ENCODE measurements at regions not wholly inside any gene's neighbourhood (a gene's known extent, or its start where the extent isn't known, plus 50 kb on each side); places are given as distances from the start of the nearest gene placed in this dataset.

DNA sequence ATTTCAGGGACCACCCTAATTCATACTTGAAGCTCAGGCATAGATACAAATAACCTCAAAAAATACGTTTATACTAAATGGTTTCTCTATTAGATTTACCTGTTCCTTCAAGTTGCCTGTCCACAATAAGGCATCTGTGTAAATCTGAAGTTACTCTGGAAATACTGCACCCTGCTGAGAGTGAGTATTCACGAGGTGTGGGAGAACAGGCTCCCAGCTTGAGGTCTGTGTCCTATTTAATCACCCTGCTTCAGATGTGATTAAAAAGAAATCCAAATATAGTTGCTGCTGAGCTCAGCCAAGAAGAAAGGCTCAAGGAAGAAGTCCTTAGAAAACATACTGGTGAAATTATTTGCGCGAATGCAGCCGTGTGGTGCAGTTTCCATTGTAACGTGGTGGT is 136.8 kb downstream of the KLF6 start:
- Histone ChIP-seq H3K4me1 (no peaks in the 10 kb centered on the region), H3K27ac (no peak overlapping the region), H3K27me3 (no peaks in the 10 kb centered on the region), H3K4me3 (no peak overlapping the region), H3K9me3 (no peaks in the 10 kb centered on the region), H3K36me3 (no peaks in the 10 kb centered on the region)
- TF ChIP-seq POLR2A (IDR thresholded peaks at IDR 0.05) (no peak), POLR2AphosphoS5 (IDR thresholded peaks at IDR 0.05) (no peak), EP300 (IDR thresholded peaks at IDR 0.05) (no peak)
- TF ChIP-seq, protein P1, sequence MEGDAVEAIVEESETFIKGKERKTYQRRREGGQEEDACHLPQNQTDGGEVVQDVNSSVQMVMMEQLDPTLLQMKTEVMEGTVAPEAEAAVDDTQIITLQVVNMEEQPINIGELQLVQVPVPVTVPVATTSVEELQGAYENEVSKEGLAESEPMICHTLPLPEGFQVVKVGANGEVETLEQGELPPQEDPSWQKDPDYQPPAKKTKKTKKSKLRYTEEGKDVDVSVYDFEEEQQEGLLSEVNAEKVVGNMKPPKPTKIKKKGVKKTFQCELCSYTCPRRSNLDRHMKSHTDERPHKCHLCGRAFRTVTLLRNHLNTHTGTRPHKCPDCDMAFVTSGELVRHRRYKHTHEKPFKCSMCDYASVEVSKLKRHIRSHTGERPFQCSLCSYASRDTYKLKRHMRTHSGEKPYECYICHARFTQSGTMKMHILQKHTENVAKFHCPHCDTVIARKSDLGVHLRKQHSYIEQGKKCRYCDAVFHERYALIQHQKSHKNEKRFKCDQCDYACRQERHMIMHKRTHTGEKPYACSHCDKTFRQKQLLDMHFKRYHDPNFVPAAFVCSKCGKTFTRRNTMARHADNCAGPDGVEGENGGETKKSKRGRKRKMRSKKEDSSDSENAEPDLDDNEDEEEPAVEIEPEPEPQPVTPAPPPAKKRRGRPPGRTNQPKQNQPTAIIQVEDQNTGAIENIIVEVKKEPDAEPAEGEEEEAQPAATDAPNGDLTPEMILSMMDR (IDR thresholded peaks at IDR 0.05): no peak
- intact Hi-C loops (cut with DNase I; ENCODE audit: low total_unique reads): no loop called here
- WGBS, 5 donors: 61 to 75% (median 70%) methylated on average over 6 of the region's 6 CpGs
- DNase-seq: no peak

DNA sequence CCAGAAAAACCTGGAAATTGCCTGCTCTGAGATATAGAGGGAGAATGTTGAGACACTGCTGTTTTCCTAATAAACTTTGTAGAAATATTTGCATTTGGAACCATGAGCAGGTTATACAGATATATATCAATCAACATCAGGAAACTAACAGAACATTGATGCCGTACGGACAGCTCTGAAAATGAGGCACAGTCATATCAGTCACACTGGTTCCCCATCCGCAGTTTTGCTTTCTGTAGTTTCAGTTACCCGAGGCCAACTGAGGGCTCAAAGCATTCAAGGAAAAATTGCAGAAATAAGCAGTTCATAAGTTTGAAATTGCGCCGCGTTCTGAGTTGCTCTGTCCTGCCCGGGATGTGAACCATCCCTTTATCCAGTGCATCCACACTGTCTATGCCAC is 137.9 kb downstream of the KLF6 start:
- TF ChIP-seq EP300 (IDR thresholded peaks at IDR 0.05) (no peak), POLR2AphosphoS5 (IDR thresholded peaks at IDR 0.05) (no peak), POLR2A (IDR thresholded peaks at IDR 0.05) (no peak)
- TF ChIP-seq, protein P1 (IDR thresholded peaks at IDR 0.05): no peak

DNA sequence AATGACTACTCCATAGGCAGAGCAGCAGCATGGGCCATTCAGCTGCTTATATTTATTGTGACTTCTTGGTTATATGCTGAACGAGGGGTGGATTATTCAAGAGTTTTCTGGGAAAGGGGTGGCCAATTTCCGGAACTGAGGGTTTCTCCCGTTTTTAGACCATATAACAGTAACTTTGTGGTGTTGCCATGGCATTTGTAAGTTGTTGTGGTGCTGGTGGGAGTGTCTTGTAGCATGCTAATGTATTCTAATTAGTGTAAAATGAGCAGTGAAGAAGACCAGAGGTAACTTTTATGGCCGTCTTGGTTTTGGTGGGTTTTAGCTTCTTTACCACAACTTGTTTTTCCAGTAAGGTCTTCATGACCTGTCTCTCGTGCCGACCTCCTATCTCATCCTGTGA is 139.6 kb downstream of the KLF6 start:
- 81 to 92% (median 90%) methylated on average over 6 of the region's 6 CpGs for WGBS, 5 donors
- TF ChIP-seq, protein P1 (IDR thresholded peaks at IDR 0.05): no peak
- TF ChIP-seq POLR2AphosphoS5 (IDR thresholded peaks at IDR 0.05) (no peak), POLR2A (IDR thresholded peaks at IDR 0.05) (no peak), EP300 (IDR thresholded peaks at IDR 0.05) (no peak)
- no peak overlapping the region for H3K27ac ChIP-seq
- intact Hi-C loops (cut with DNase I; ENCODE audit: low total_unique reads): no loop called here
- DNase-seq: no peak
- no peaks in the 10 kb centered on the region for H3K36me3 ChIP-seq
- H3K27me3 ChIP-seq: no peaks in the 10 kb centered on the region
- H3K4me1 ChIP-seq: no peaks in the 10 kb centered on the region
- no peaks in the 10 kb centered on the region for H3K9me3 ChIP-seq
- no peak overlapping the region for H3K4me3 ChIP-seq

More for the DNA sequence above, 137.9 kb downstream of the KLF6 start:
- DNase-seq: no peak
- H3K4me3 ChIP-seq: no peak overlapping the region
- no peaks in the 10 kb centered on the region for H3K4me1 ChIP-seq
- no peaks in the 10 kb centered on the region for H3K36me3 ChIP-seq
- H3K9me3 ChIP-seq: no peaks in the 10 kb centered on the region
- intact Hi-C loops (cut with DNase I; ENCODE audit: low total_unique reads): no loop called here
- H3K27me3 ChIP-seq: no peaks in the 10 kb centered on the region
- 82 to 90% (median 89%) methylated on average over 8 of the region's 8 CpGs for WGBS, 5 donors
- H3K27ac ChIP-seq: no peak overlapping the region

DNA sequence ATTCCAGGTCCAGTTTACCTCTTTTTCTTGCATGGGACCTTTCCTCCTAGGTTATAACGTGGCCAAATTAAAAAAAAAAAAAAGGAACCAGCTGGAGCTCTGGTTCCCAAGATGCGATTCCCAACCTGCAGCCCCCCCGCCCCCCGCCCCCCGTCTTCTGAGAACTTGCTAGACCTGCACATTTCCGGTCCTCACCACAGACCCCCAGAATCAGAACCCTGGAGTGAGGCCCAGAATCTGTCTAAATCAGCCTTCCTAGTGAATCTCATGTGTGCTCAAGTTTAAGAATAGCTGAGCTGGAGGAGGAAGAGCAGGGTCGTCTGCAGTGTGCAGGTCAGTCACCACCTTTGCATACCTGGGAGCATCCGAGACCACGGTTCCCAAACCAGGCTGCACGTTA is 144.2 kb downstream of the KLF6 start:
- Histone ChIP-seq H3K27ac (no peak overlapping the region), H3K27me3 (no peaks in the 10 kb centered on the region), H3K9me3 (no peaks in the 10 kb centered on the region), H3K4me3 (no peak overlapping the region), H3K4me1 (no peaks in the 10 kb centered on the region), H3K36me3 (no peaks in the 10 kb centered on the region)
- DNase-seq: no peak
- TF ChIP-seq POLR2A (IDR thresholded peaks at IDR 0.05) (no peak), EP300 (IDR thresholded peaks at IDR 0.05) (no peak), POLR2AphosphoS5 (IDR thresholded peaks at IDR 0.05) (no peak)
- TF ChIP-seq, protein P1 (IDR thresholded peaks at IDR 0.05): no peak
- intact Hi-C loops (cut with DNase I; ENCODE audit: low total_unique reads): no loop called here
- WGBS, 5 donors: 77 to 88% (median 86%) methylated on average over 7 to 10 of the region's 10 CpGs

Measured in stomach (tissue), 8 donors.